ENCODE measurements at regions not wholly inside any gene's neighbourhood (a gene's known extent, or its start where the extent isn't known, plus 50 kb on each side); places are given as distances from the start of the nearest gene placed in this dataset.

- no peaks in the 10 kb centered on the region for H3K9me3 ChIP-seq (ENCODE audit: low read depth, low read length, poor library complexity, severe bottlenecking)
- H3K4me3 ChIP-seq (ENCODE audit: low read depth, low read length, poor library complexity, severe bottlenecking) = no peak overlapping the region
- intact Hi-C loops (cut with micrococcal nuclease; ENCODE audit: unreplicated experiment) = no loop called here
- H3K36me3 ChIP-seq (ENCODE audit: insufficient read depth, low read length, poor library complexity, severe bottlenecking) = no peaks in the 10 kb centered on the region
- no peaks in the 10 kb centered on the region for H3K4me1 ChIP-seq (ENCODE audit: insufficient read depth, low read length, poor library complexity, severe bottlenecking)
- H3K27me3 ChIP-seq (replicated peaks; ENCODE audit: insufficient read depth, low read depth, low read length, poor library complexity) = peaks cover 22% of the 10 kb centered on the region
- no peak for DNase-seq (ENCODE audit: low spot score)
- BruUV-seq (replicated peaks) = no TSS peak
- TF ChIP-seq EZH2 (IDR thresholded peaks at IDR 0.05; ENCODE audit: borderline replicate concordance, low read depth, low read length, poor library complexity, severe bottlenecking) = no peak
- TF ChIP-seq, protein P1, sequence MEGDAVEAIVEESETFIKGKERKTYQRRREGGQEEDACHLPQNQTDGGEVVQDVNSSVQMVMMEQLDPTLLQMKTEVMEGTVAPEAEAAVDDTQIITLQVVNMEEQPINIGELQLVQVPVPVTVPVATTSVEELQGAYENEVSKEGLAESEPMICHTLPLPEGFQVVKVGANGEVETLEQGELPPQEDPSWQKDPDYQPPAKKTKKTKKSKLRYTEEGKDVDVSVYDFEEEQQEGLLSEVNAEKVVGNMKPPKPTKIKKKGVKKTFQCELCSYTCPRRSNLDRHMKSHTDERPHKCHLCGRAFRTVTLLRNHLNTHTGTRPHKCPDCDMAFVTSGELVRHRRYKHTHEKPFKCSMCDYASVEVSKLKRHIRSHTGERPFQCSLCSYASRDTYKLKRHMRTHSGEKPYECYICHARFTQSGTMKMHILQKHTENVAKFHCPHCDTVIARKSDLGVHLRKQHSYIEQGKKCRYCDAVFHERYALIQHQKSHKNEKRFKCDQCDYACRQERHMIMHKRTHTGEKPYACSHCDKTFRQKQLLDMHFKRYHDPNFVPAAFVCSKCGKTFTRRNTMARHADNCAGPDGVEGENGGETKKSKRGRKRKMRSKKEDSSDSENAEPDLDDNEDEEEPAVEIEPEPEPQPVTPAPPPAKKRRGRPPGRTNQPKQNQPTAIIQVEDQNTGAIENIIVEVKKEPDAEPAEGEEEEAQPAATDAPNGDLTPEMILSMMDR (conservative IDR thresholded peaks at IDR 0.05; ENCODE audit: low read depth, low read length) = no peak
- ChIA-PET CTCF (no interaction called here), POLR2A (ENCODE audit: low non-redundant PET) (no interaction called here)
- H3K27ac ChIP-seq (ENCODE audit: low read depth, low read length, poor library complexity, severe bottlenecking) = no peak overlapping the region
These were observed 382.6 kb upstream of the MC4R start for GRCh38 chr18:60755134-60755533.

DNA sequence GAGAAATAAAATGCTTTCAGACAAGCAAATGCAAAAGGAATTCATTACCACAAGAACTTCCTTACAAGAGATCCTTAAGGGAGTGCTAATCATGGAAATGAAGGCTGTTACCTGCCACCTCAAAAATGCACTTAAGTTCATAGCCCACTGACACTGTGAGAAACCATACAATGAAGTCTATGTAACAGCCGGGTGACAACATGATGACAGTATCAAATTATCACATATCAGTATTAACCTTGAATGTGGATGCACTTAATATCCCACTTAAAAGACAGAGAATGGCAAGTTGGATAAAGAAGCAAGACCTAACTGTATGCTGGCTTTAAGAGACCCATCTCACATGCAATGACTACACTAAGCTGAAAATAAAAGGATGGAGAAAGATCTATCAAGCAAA is 403.4 kb upstream of the MC4R start:
- CTCF ChIA-PET = no interaction called here
- DNase-seq (ENCODE audit: low spot score) = no peak
- Histone ChIP-seq H3K27me3 (replicated peaks; ENCODE audit: insufficient read depth, low read depth, low read length, poor library complexity) (no peaks in the 10 kb centered on the region), H3K9me3 (ENCODE audit: low read depth, low read length, poor library complexity, severe bottlenecking) (no peaks in the 10 kb centered on the region), H3K4me3 (ENCODE audit: low read depth, low read length, poor library complexity, severe bottlenecking) (no peak overlapping the region), H3K27ac (ENCODE audit: low read depth, low read length, poor library complexity, severe bottlenecking) (no peak overlapping the region), H3K36me3 (ENCODE audit: insufficient read depth, low read length, poor library complexity, severe bottlenecking) (no peaks in the 10 kb centered on the region), H3K4me1 (ENCODE audit: insufficient read depth, low read length, poor library complexity, severe bottlenecking) (no peaks in the 10 kb centered on the region)
- TF ChIP-seq, protein P1 (conservative IDR thresholded peaks at IDR 0.05; ENCODE audit: low read depth, low read length) = no peak
- TF ChIP-seq EZH2 (IDR thresholded peaks at IDR 0.05; ENCODE audit: borderline replicate concordance, low read depth, low read length, poor library complexity, severe bottlenecking) = no peak
- POLR2A ChIA-PET (ENCODE audit: low non-redundant PET) = no interaction called here
- no TSS peak for BruUV-seq (replicated peaks)
- intact Hi-C loops (cut with micrococcal nuclease; ENCODE audit: unreplicated experiment) = no loop called here

DNA sequence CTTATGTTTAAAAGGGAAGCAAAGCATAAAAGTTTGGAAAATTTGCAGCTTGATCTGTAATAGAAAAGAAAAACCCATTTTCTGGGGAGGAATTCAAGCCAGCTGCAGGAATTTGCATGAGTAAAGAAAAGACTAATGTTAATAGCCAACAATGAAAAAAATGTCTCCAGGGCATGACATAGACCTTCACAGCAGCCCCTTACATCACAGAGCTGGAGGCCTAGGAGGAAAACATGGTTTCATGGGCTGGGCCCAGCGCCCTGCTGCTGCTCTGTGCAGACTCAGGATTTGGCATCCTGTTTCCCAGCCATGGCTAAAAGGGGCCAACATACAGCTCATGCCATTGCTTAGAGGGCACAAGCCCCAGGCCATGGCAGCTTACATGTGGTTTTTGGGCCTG is 411.6 kb upstream of the MC4R start:
- no peak for DNase-seq (ENCODE audit: low spot score)
- H3K27ac ChIP-seq (ENCODE audit: low read depth, low read length, poor library complexity, severe bottlenecking) = no peak overlapping the region
- POLR2A ChIA-PET (ENCODE audit: low non-redundant PET) = no interaction called here
- H3K9me3 ChIP-seq (ENCODE audit: low read depth, low read length, poor library complexity, severe bottlenecking) = no peaks in the 10 kb centered on the region
- CTCF ChIA-PET = no interaction called here
- no peaks in the 10 kb centered on the region for H3K27me3 ChIP-seq (replicated peaks; ENCODE audit: insufficient read depth, low read depth, low read length, poor library complexity)
- intact Hi-C loops (cut with micrococcal nuclease; ENCODE audit: unreplicated experiment) = no loop called here
- TF ChIP-seq, protein P1 (conservative IDR thresholded peaks at IDR 0.05; ENCODE audit: low read depth, low read length) = no peak
- TF ChIP-seq EZH2 (IDR thresholded peaks at IDR 0.05; ENCODE audit: borderline replicate concordance, low read depth, low read length, poor library complexity, severe bottlenecking) = no peak
- BruUV-seq (replicated peaks) = no TSS peak
- H3K4me3 ChIP-seq (ENCODE audit: low read depth, low read length, poor library complexity, severe bottlenecking) = no peak overlapping the region
- H3K4me1 ChIP-seq (ENCODE audit: insufficient read depth, low read length, poor library complexity, severe bottlenecking) = no peaks in the 10 kb centered on the region
- no peaks in the 10 kb centered on the region for H3K36me3 ChIP-seq (ENCODE audit: insufficient read depth, low read length, poor library complexity, severe bottlenecking)

All from A673 (cell line).